ENCODE measurements at regions not wholly inside any gene's neighbourhood (a gene's known extent, or its start where the extent isn't known, plus 50 kb on each side); places are given as distances from the start of the nearest gene placed in this dataset.

- Histone ChIP-seq H3K27ac (ENCODE audit: low read depth, low read length) (no peak overlapping the region), H3K27me3 (ENCODE audit: control insufficient read depth in 3 of 3, insufficient read depth in 3 of 3, low read length in 3 of 3) (no peaks in the 10 kb centered on the region), H3K9me3 (ENCODE audit: control insufficient read depth in 3 of 3, low read length in 3 of 3) (no peaks in the 10 kb centered on the region)
These were observed 146.0 kb upstream of the SPACA1 start for GRCh38 chr6:87901613-87902012.

GRCh38 chr6:87900160-87900698, 147.4 kb upstream of the SPACA1 start:
- Histone ChIP-seq H3K9ac (ENCODE audit: low read depth in 1 of 3, low read length in 3 of 3) (no peak overlapping the region), H3K9me3 (ENCODE audit: control insufficient read depth in 3 of 3, low read length in 3 of 3) (no peaks in the 10 kb centered on the region), H3K27me3 (ENCODE audit: control insufficient read depth in 3 of 3, insufficient read depth in 3 of 3, low read length in 3 of 3) (no peaks in the 10 kb centered on the region), H3K36me3 (ENCODE audit: control insufficient read depth in 3 of 3, insufficient read depth in 3 of 3, low read length in 3 of 3) (no peaks in the 10 kb centered on the region), H3K4me1 (ENCODE audit: control insufficient read depth in 3 of 3, insufficient read depth in 3 of 3, low read length in 3 of 3) (no peaks in the 10 kb centered on the region), H3K4me3 (ENCODE audit: low read length in 3 of 3) (no peak overlapping the region), H3K27ac (ENCODE audit: low read depth, low read length) (no peak overlapping the region)

More at GRCh38 chr6:87901613-87902012, 146.0 kb upstream of the SPACA1 start:
- no peaks in the 10 kb centered on the region for H3K36me3 ChIP-seq (ENCODE audit: control insufficient read depth in 3 of 3, insufficient read depth in 3 of 3, low read length in 3 of 3)
- no peaks in the 10 kb centered on the region for H3K4me1 ChIP-seq (ENCODE audit: control insufficient read depth in 3 of 3, insufficient read depth in 3 of 3, low read length in 3 of 3)
- no peak overlapping the region for H3K4me3 ChIP-seq (ENCODE audit: low read length in 3 of 3)
- H3K9ac ChIP-seq (ENCODE audit: low read depth in 1 of 3, low read length in 3 of 3) = no peak overlapping the region

GRCh38 chr6:87899499-87900147, 148.0 kb upstream of the SPACA1 start:
- Histone ChIP-seq H3K27me3 (ENCODE audit: control insufficient read depth in 3 of 3, insufficient read depth in 3 of 3, low read length in 3 of 3) (no peaks in the 10 kb centered on the region), H3K36me3 (ENCODE audit: control insufficient read depth in 3 of 3, insufficient read depth in 3 of 3, low read length in 3 of 3) (no peaks in the 10 kb centered on the region), H3K9ac (ENCODE audit: low read depth in 1 of 3, low read length in 3 of 3) (no peak overlapping the region), H3K27ac (ENCODE audit: low read depth, low read length) (no peak overlapping the region), H3K4me1 (ENCODE audit: control insufficient read depth in 3 of 3, insufficient read depth in 3 of 3, low read length in 3 of 3) (no peaks in the 10 kb centered on the region), H3K4me3 (ENCODE audit: low read length in 3 of 3) (no peak overlapping the region), H3K9me3 (ENCODE audit: control insufficient read depth in 3 of 3, low read length in 3 of 3) (no peaks in the 10 kb centered on the region)

- Histone ChIP-seq H3K27me3 (ENCODE audit: control insufficient read depth in 3 of 3, insufficient read depth in 3 of 3, low read length in 3 of 3) (no peaks in the 10 kb centered on the region), H3K9ac (ENCODE audit: low read depth in 1 of 3, low read length in 3 of 3) (no peak overlapping the region)
These were observed 150.0 kb upstream of the SPACA1 start for GRCh38 chr6:87897663-87898062.

GRCh38 chr6:87897013-87897412, 150.6 kb upstream of the SPACA1 start:
- H3K4me1 ChIP-seq (ENCODE audit: control insufficient read depth in 3 of 3, insufficient read depth in 3 of 3, low read length in 3 of 3) = no peaks in the 10 kb centered on the region
- no peak overlapping the region for H3K4me3 ChIP-seq (ENCODE audit: low read length in 3 of 3)
- no peaks in the 10 kb centered on the region for H3K36me3 ChIP-seq (ENCODE audit: control insufficient read depth in 3 of 3, insufficient read depth in 3 of 3, low read length in 3 of 3)
- no peak overlapping the region for H3K27ac ChIP-seq (ENCODE audit: low read depth, low read length)
- no peak overlapping the region for H3K9ac ChIP-seq (ENCODE audit: low read depth in 1 of 3, low read length in 3 of 3)
- no peaks in the 10 kb centered on the region for H3K9me3 ChIP-seq (ENCODE audit: control insufficient read depth in 3 of 3, low read length in 3 of 3)
- no peaks in the 10 kb centered on the region for H3K27me3 ChIP-seq (ENCODE audit: control insufficient read depth in 3 of 3, insufficient read depth in 3 of 3, low read length in 3 of 3)

More at GRCh38 chr6:87897663-87898062, 150.0 kb upstream of the SPACA1 start:
- Histone ChIP-seq H3K4me3 (ENCODE audit: low read length in 3 of 3) (no peak overlapping the region), H3K27ac (ENCODE audit: low read depth, low read length) (no peak overlapping the region), H3K4me1 (ENCODE audit: control insufficient read depth in 3 of 3, insufficient read depth in 3 of 3, low read length in 3 of 3) (no peaks in the 10 kb centered on the region), H3K36me3 (ENCODE audit: control insufficient read depth in 3 of 3, insufficient read depth in 3 of 3, low read length in 3 of 3) (no peaks in the 10 kb centered on the region), H3K9me3 (ENCODE audit: control insufficient read depth in 3 of 3, low read length in 3 of 3) (no peaks in the 10 kb centered on the region)

GRCh38 chr6:87887266-87887665, 160.4 kb upstream of the SPACA1 start:
- H3K4me1 ChIP-seq (ENCODE audit: control insufficient read depth in 3 of 3, insufficient read depth in 3 of 3, low read length in 3 of 3) = no peaks in the 10 kb centered on the region
- H3K9me3 ChIP-seq (ENCODE audit: control insufficient read depth in 3 of 3, low read length in 3 of 3) = no peaks in the 10 kb centered on the region
- no peaks in the 10 kb centered on the region for H3K27me3 ChIP-seq (ENCODE audit: control insufficient read depth in 3 of 3, insufficient read depth in 3 of 3, low read length in 3 of 3)
- H3K36me3 ChIP-seq (ENCODE audit: control insufficient read depth in 3 of 3, insufficient read depth in 3 of 3, low read length in 3 of 3) = no peaks in the 10 kb centered on the region
- no peak overlapping the region for H3K27ac ChIP-seq (ENCODE audit: low read depth, low read length)
- no peak overlapping the region for H3K4me3 ChIP-seq (ENCODE audit: low read length in 3 of 3)
- no peak overlapping the region for H3K9ac ChIP-seq (ENCODE audit: low read depth in 1 of 3, low read length in 3 of 3)

GRCh38 chr6:87884203-87884602, 163.4 kb upstream of the SPACA1 start:
- Histone ChIP-seq H3K4me3 (ENCODE audit: low read length in 3 of 3) (no peak overlapping the region), H3K9me3 (ENCODE audit: control insufficient read depth in 3 of 3, low read length in 3 of 3) (no peaks in the 10 kb centered on the region), H3K36me3 (ENCODE audit: control insufficient read depth in 3 of 3, insufficient read depth in 3 of 3, low read length in 3 of 3) (no peaks in the 10 kb centered on the region), H3K4me1 (ENCODE audit: control insufficient read depth in 3 of 3, insufficient read depth in 3 of 3, low read length in 3 of 3) (no peaks in the 10 kb centered on the region), H3K27me3 (ENCODE audit: control insufficient read depth in 3 of 3, insufficient read depth in 3 of 3, low read length in 3 of 3) (no peaks in the 10 kb centered on the region), H3K9ac (ENCODE audit: low read depth in 1 of 3, low read length in 3 of 3) (no peak overlapping the region), H3K27ac (ENCODE audit: low read depth, low read length) (no peak overlapping the region)

GRCh38 chr6:87881342-87881895, 166.2 kb upstream of the SPACA1 start:
- no peak overlapping the region for H3K4me3 ChIP-seq (ENCODE audit: low read length in 3 of 3)
- no peaks in the 10 kb centered on the region for H3K27me3 ChIP-seq (ENCODE audit: control insufficient read depth in 3 of 3, insufficient read depth in 3 of 3, low read length in 3 of 3)
- H3K4me1 ChIP-seq (ENCODE audit: control insufficient read depth in 3 of 3, insufficient read depth in 3 of 3, low read length in 3 of 3) = no peaks in the 10 kb centered on the region
- H3K27ac ChIP-seq (ENCODE audit: low read depth, low read length) = no peak overlapping the region
- H3K9ac ChIP-seq (ENCODE audit: low read depth in 1 of 3, low read length in 3 of 3) = no peak overlapping the region
- no peaks in the 10 kb centered on the region for H3K36me3 ChIP-seq (ENCODE audit: control insufficient read depth in 3 of 3, insufficient read depth in 3 of 3, low read length in 3 of 3)
- H3K9me3 ChIP-seq (ENCODE audit: control insufficient read depth in 3 of 3, low read length in 3 of 3) = no peaks in the 10 kb centered on the region

- H3K27ac ChIP-seq (ENCODE audit: low read depth, low read length) = no peak overlapping the region
- H3K9ac ChIP-seq (ENCODE audit: low read depth in 1 of 3, low read length in 3 of 3) = no peak overlapping the region
- H3K27me3 ChIP-seq (ENCODE audit: control insufficient read depth in 3 of 3, insufficient read depth in 3 of 3, low read length in 3 of 3) = peaks cover 0 to 4% (median 0%) of the 10 kb centered on the region in 3 donors
- H3K4me3 ChIP-seq (ENCODE audit: low read length in 3 of 3) = no peak overlapping the region
- H3K4me1 ChIP-seq (ENCODE audit: control insufficient read depth in 3 of 3, insufficient read depth in 3 of 3, low read length in 3 of 3) = no peaks in the 10 kb centered on the region
- no peaks in the 10 kb centered on the region for H3K36me3 ChIP-seq (ENCODE audit: control insufficient read depth in 3 of 3, insufficient read depth in 3 of 3, low read length in 3 of 3)
- no peaks in the 10 kb centered on the region for H3K9me3 ChIP-seq (ENCODE audit: control insufficient read depth in 3 of 3, low read length in 3 of 3)
These were observed 168.3 kb upstream of the SPACA1 start for GRCh38 chr6:87879132-87879861.

GRCh38 chr6:87875781-87876180, 171.9 kb upstream of the SPACA1 start:
- no peaks in the 10 kb centered on the region for H3K36me3 ChIP-seq (ENCODE audit: control insufficient read depth in 3 of 3, insufficient read depth in 3 of 3, low read length in 3 of 3)
- peaks cover 0 to under 1% (median 0%) of the 10 kb centered on the region in 3 donors for H3K4me1 ChIP-seq (ENCODE audit: control insufficient read depth in 3 of 3, insufficient read depth in 3 of 3, low read length in 3 of 3)
- H3K27me3 ChIP-seq (ENCODE audit: control insufficient read depth in 3 of 3, insufficient read depth in 3 of 3, low read length in 3 of 3) = peaks cover 0 to 4% (median 0%) of the 10 kb centered on the region in 3 donors
- H3K27ac ChIP-seq (ENCODE audit: low read depth, low read length) = no peak overlapping the region
- H3K9me3 ChIP-seq (ENCODE audit: control insufficient read depth in 3 of 3, low read length in 3 of 3) = no peaks in the 10 kb centered on the region
- H3K9ac ChIP-seq (ENCODE audit: low read depth in 1 of 3, low read length in 3 of 3) = no peak overlapping the region
- H3K4me3 ChIP-seq (ENCODE audit: low read length in 3 of 3) = no peak overlapping the region
